ENCODE measurements at regions not wholly inside any gene's neighbourhood (a gene's known extent, or its start where the extent isn't known, plus 50 kb on each side); places are given as distances from the start of the nearest gene placed in this dataset.

DNA sequence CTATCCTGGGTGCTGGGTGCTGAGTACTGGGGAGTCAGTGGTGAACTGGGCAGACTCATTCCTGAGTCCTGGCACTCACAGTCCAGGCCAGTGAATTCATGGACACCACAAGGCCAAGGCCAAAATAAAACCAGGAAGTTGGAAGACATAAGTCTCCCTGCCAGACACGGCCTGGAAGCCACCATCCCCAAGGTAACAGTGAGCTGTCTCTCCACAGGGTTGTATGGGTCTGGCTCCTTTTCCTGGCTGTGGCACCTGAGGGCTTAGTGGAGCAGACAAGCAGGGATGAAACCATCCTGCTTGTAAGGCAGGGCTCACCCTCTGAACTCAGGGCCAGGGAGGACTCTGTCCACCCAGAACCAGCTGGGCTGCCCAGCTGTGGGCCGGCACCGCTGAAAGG, 54.7 kb upstream of the ALX4 start:
- TF ChIP-seq, protein P1, sequence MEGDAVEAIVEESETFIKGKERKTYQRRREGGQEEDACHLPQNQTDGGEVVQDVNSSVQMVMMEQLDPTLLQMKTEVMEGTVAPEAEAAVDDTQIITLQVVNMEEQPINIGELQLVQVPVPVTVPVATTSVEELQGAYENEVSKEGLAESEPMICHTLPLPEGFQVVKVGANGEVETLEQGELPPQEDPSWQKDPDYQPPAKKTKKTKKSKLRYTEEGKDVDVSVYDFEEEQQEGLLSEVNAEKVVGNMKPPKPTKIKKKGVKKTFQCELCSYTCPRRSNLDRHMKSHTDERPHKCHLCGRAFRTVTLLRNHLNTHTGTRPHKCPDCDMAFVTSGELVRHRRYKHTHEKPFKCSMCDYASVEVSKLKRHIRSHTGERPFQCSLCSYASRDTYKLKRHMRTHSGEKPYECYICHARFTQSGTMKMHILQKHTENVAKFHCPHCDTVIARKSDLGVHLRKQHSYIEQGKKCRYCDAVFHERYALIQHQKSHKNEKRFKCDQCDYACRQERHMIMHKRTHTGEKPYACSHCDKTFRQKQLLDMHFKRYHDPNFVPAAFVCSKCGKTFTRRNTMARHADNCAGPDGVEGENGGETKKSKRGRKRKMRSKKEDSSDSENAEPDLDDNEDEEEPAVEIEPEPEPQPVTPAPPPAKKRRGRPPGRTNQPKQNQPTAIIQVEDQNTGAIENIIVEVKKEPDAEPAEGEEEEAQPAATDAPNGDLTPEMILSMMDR (IDR thresholded peaks at IDR 0.05), result no peak
- no peak for TF ChIP-seq EZH2 (IDR thresholded peaks at IDR 0.05; ENCODE audit: borderline replicate concordance, insufficient read depth, low read depth, low read length, poor library complexity, severe bottlenecking)
